IMR-90 (cell line): ENCODE measurements at regions not wholly inside any gene's neighbourhood (a gene's known extent, or its start where the extent isn't known, plus 50 kb on each side); places are given as distances from the start of the nearest gene placed in this dataset.

Source experiments
- ATAC-seq: fragments of 200-7000 bp; cut with Tn5 transposase; 2 replicates; pipeline ENCODE4 v1.9.1; 2020; ENCODE audit warnings: low read depth, mild to moderate bottlenecking, moderate library complexity
- BruUV-seq: library from RNA; stranded (reverse); fragments of 400-500 nt; replicated peaks from 2 replicates; lab custom pipeline; 2021; lab: Mats Ljungman, UMichigan
- CTCF ChIA-PET: fragments of 300-600 bp; formaldehyde crosslinking; extraction: SDS; loops from one replicate; lab custom pipeline; 2021; ENCODE audit warnings: antibody characterized with exemption; lab: Yijun Ruan, JAX
- POLR2A ChIA-PET: fragments of 300-600 bp; sonication (Branson Sonifier 250); formaldehyde crosslinking; loops from one replicate; lab custom pipeline; 2022; ENCODE audit warnings: antibody characterized with exemption; ENCODE audit not compliant: unreplicated experiment; lab: Charles Lee
- DNase-seq: peaks from one replicate; pipeline ENCODE4 v3.0.0; 2013
- H2AFZ ChIP-seq: replicated peaks from 2 replicates; pipeline ENCODE3; 2013; ENCODE audit warnings: low read length, mild to moderate bottlenecking; ENCODE audit not compliant: poor library complexity
- H2AK5ac ChIP-seq: 2 replicates; pipeline ENCODE4 v1.6.1; 2013; ENCODE audit warnings: low read depth, low read length, inconsistent platforms
- H2AK9ac ChIP-seq: replicated peaks from 2 replicates; pipeline ENCODE3; 2013; ENCODE audit warnings: mild to moderate bottlenecking, low read depth, low read length, moderate library complexity; ENCODE audit not compliant: poor library complexity
- H2BK120ac ChIP-seq: 2 replicates; pipeline ENCODE4 v1.6.1; 2013; ENCODE audit warnings: low read depth, low read length, inconsistent platforms
- H2BK15ac ChIP-seq: 3 replicates; pipeline ENCODE4 v1.6.1; 2013; ENCODE audit warnings: low read depth, low read length, inconsistent platforms
- H2BK20ac ChIP-seq: 2 replicates; pipeline ENCODE4 v1.6.1; 2013; ENCODE audit warnings: low read depth, mild to moderate bottlenecking, inconsistent platforms, low read length, moderate library complexity
- H2BK5ac ChIP-seq: 2 replicates; pipeline ENCODE4 v1.6.1; 2013; ENCODE audit warnings: mild to moderate bottlenecking, low read depth, low read length, inconsistent platforms; ENCODE audit not compliant: poor library complexity, severe bottlenecking
- H3K14ac ChIP-seq: replicated peaks from 2 replicates; pipeline ENCODE4 v1.6.1; 2013; ENCODE audit warnings: low read depth, low read length, inconsistent platforms
- H3K18ac ChIP-seq: 2 replicates; pipeline ENCODE4 v1.6.1; 2013; ENCODE audit warnings: low read depth, low read length, control low read depth
- H3K23ac ChIP-seq: 2 replicates; pipeline ENCODE4 v1.6.1; 2013; ENCODE audit warnings: low read depth, low read length, inconsistent platforms
- H3K27ac ChIP-seq: 2 replicates; pipeline ENCODE4 v1.5.1; 2013; ENCODE audit warnings: mild to moderate bottlenecking, control low read depth, low read length; ENCODE audit not compliant: insufficient read depth
- H3K27me3 ChIP-seq: 2 replicates; pipeline ENCODE4 v1.6.1; 2013; ENCODE audit warnings: low read length; ENCODE audit not compliant: control insufficient read depth, insufficient read depth
- H3K36me3 ChIP-seq: 2 replicates; pipeline ENCODE4 v1.6.1; 2013; ENCODE audit warnings: low read length, mixed read lengths; ENCODE audit not compliant: control insufficient read depth, insufficient read depth
- H3K4ac ChIP-seq: 2 replicates; pipeline ENCODE4 v1.6.1; 2013; ENCODE audit warnings: low read depth, low read length, inconsistent platforms
- H3K4me1 ChIP-seq: 2 replicates; pipeline ENCODE4 v1.6.1; 2013; ENCODE audit warnings: low read length, mixed read lengths; ENCODE audit not compliant: control insufficient read depth, insufficient read depth
- H3K4me2 ChIP-seq: 2 replicates; pipeline ENCODE4 v1.6.1; 2013; ENCODE audit warnings: low read depth, mild to moderate bottlenecking, control low read depth, low read length, moderate library complexity
- H3K4me3 ChIP-seq: 2 replicates; pipeline ENCODE4 v1.5.1; 2013; ENCODE audit warnings: low read depth, mild to moderate bottlenecking, control low read depth, low read length, moderate library complexity; ENCODE audit not compliant: insufficient read depth
- H3K56ac ChIP-seq: 2 replicates; pipeline ENCODE4 v1.6.1; 2013; ENCODE audit warnings: low read length, inconsistent platforms; ENCODE audit not compliant: insufficient read depth; ENCODE audit errors: extremely low read depth
- H3K79me1 ChIP-seq, 2 experiments: 2 replicates each; pipeline ENCODE4 v1.6.1; 2013; ENCODE audit warnings: low read length in 2 of 2, inconsistent platforms in 1 of 2, low read depth in 1 of 2
- H3K9ac ChIP-seq: 2 replicates; pipeline ENCODE4 v1.6.1; 2013; ENCODE audit warnings: low read depth, low read length, control low read depth
- H3K9me1 ChIP-seq: 2 replicates; pipeline ENCODE4 v1.6.1; 2013; ENCODE audit warnings: low read length, inconsistent platforms; ENCODE audit not compliant: insufficient read depth
- H3K9me3 ChIP-seq: 2 replicates; pipeline ENCODE4 v1.6.1; 2013; ENCODE audit warnings: low read length; ENCODE audit not compliant: control insufficient read depth, insufficient read depth
- H4K20me1 ChIP-seq: 2 replicates; pipeline ENCODE4 v1.6.1; 2013; ENCODE audit warnings: low read length, inconsistent platforms; ENCODE audit not compliant: insufficient read depth
- H4K5ac ChIP-seq: 2 replicates; pipeline ENCODE4 v1.6.1; 2013; ENCODE audit warnings: mild to moderate bottlenecking, low read depth, low read length, control low read depth
- H4K8ac ChIP-seq, 2 experiments: 2 replicates each; pipeline ENCODE4 v1.6.1; 2013; ENCODE audit warnings: low read depth in 2 of 2, low read length in 2 of 2, control low read depth in 1 of 2, inconsistent platforms in 1 of 2
- H4K91ac ChIP-seq: 2 replicates; pipeline ENCODE4 v1.6.1; 2013; ENCODE audit warnings: low read depth, low read length, inconsistent platforms; ENCODE audit not compliant: insufficient read depth
- BHLHE40 ChIP-seq: fragments of 150-350 bp; IDR thresholded peaks from 2 replicates; pipeline ENCODE4 v1.6.1; 2016; ENCODE audit warnings: mild to moderate bottlenecking, low read depth, low read length
- CHD1 ChIP-seq: IDR thresholded peaks from 2 replicates; pipeline ENCODE4 v1.6.1; 2012; ENCODE audit warnings: low read depth, low read length, improper control_type of control experiment
- FOS ChIP-seq: fragments of 150-350 bp; IDR thresholded peaks from 2 replicates; pipeline ENCODE4 v1.6.1; 2016; ENCODE audit warnings: low read depth, low read length
- MAFK ChIP-seq: IDR thresholded peaks from 2 replicates; pipeline ENCODE4 v1.6.1; 2012; ENCODE audit warnings: low read depth, low read length, improper control_type of control experiment
- MXI1 ChIP-seq: IDR thresholded peaks from 2 replicates; pipeline ENCODE4 v1.6.1; 2012; ENCODE audit warnings: low read depth, mild to moderate bottlenecking, low read length, moderate library complexity, borderline replicate concordance
- NFE2L2 ChIP-seq: fragments of 150-350 bp; IDR thresholded peaks from 2 replicates; pipeline ENCODE4 v1.6.1; 2016; ENCODE audit warnings: low read depth, mild to moderate bottlenecking, low read length
- RAD21 ChIP-seq: IDR thresholded peaks from 2 replicates; pipeline ENCODE4 v1.6.1; 2012; ENCODE audit warnings: low read length, improper control_type of control experiment
- RFX5 ChIP-seq: IDR thresholded peaks from 2 replicates; pipeline ENCODE4 v1.8.0; 2012; ENCODE audit warnings: low read depth, mild to moderate bottlenecking, low read length, moderate library complexity
- SMC3 ChIP-seq: fragments of 150-350 bp; IDR thresholded peaks from 2 replicates; pipeline ENCODE4 v1.6.1; 2016; ENCODE audit warnings: low read depth, mild to moderate bottlenecking, antibody characterized with exemption, low read length, moderate library complexity
- WGBS, 2 experiments: methylation state at CpG; one replicate each; pipeline versions ENCODE4 v1.1.5 to v1.1.7; 2013; ENCODE audit warnings: missing lambda C conversion rate in 2 of 2; ENCODE audit not compliant: insufficient read length in 1 of 2; ENCODE audit errors: extremely low coverage in 2 of 2; 5-methylcytosine and 5-hydroxymethylcytosine counted together
- dilution Hi-C: fragments of 300-500 bp; cut with HindIII; formaldehyde crosslinking; loops from one replicate; pipeline ENCODE4 v1.14.3; 2018; ENCODE audit warnings: low sequenced_read_pairs; ENCODE audit not compliant: unreplicated experiment
- in situ Hi-C: fragments of 300-500 bp; cut with MboI; formaldehyde crosslinking; loops from 3 replicates; pipeline ENCODE4 v1.14.3; 2019; ENCODE audit warnings: low sequenced_read_pairs, inconsistent platforms, mixed read lengths
- intact Hi-C: fragments of 100-400 bp; cut with micrococcal nuclease; formaldehyde crosslinking; loops from 2 replicates; pipeline ENCODE4 v1.10.0; 2022
- TF ChIP-seq, protein P1 (sequence below): conservative IDR thresholded peaks from 2 replicates; pipeline ENCODE4 v1.5.1; 2012; ENCODE audit warnings: mild to moderate bottlenecking, low read depth, low read length, improper control_type of control experiment
- TF ChIP-seq, protein P2 (sequence below): fragments of 150-350 bp; IDR thresholded peaks from 2 replicates; pipeline ENCODE4 v1.6.1; 2017; ENCODE audit warnings: mild to moderate bottlenecking, antibody characterized with exemption, low read length, low read depth

- Histone ChIP-seq H3K9me3 (peaks cover 2% of the 10 kb centered on the region; the same call in 1 of the 2 replicates), H3K4ac (peak overlapping the region; percentile 76), H3K27ac (peak overlapping the region; percentile 65; the same call in 1 of the 2 replicates), H2AK9ac (no peak overlapping the region), H2BK5ac (peak overlapping the region; percentile 87), H2BK15ac (peak overlapping the region; percentile 95), H3K36me3 (no peaks in the 10 kb centered on the region), H4K5ac (peak overlapping the region; percentile 95), H4K20me1 (no peaks in the 10 kb centered on the region), H3K9ac (no peak overlapping the region), H3K4me2 (no peak overlapping the region), H3K79me1 (no peaks in the 10 kb centered on the region), H2AFZ (peak overlapping the region; percentile 68), H2BK120ac (peak overlapping the region; percentile 78), H3K23ac (peak overlapping the region; percentile 40; the same call in 1 of the 2 replicates), H2AK5ac (peak overlapping the region; percentile 80), H3K4me1 (peaks cover 22% of the 10 kb centered on the region), H3K18ac (peak overlapping the region; percentile 98), H4K91ac (peak overlapping the region; percentile 84), H3K4me3 (no peak overlapping the region), H3K9me1 (peaks cover 10% of the 10 kb centered on the region), H3K56ac (peak overlapping the region; percentile 22; the same call in 1 of the 2 replicates), H4K8ac (peak overlapping the region; percentile 31 to 73; a peak in 3 of 4 replicates), H3K14ac (peak overlapping the region; percentile 39), H3K27me3 (no peaks in the 10 kb centered on the region), H2BK20ac (peak overlapping the region; percentile 67)
- ATAC-seq, result no peak
- ChIA-PET POLR2A (no interaction called here), CTCF (no interaction called here)
- BruUV-seq, result no TSS peak
- WGBS, 2 experiments, result no CpG with 5 or more reads among the region's 4 CpGs
- no peak for DNase-seq
- dilution Hi-C loops, result no loop called here
- in situ Hi-C loops, result no loop called here
- intact Hi-C loops, result no loop called here
- TF ChIP-seq FOS (no peak), MAFK (no peak), SMC3 (no peak), RAD21 (no peak), CHD1 (no peak), NFE2L2 (no peak), RFX5 (no peak), BHLHE40 (no peak), MXI1 (no peak)
- TF ChIP-seq, protein P1, sequence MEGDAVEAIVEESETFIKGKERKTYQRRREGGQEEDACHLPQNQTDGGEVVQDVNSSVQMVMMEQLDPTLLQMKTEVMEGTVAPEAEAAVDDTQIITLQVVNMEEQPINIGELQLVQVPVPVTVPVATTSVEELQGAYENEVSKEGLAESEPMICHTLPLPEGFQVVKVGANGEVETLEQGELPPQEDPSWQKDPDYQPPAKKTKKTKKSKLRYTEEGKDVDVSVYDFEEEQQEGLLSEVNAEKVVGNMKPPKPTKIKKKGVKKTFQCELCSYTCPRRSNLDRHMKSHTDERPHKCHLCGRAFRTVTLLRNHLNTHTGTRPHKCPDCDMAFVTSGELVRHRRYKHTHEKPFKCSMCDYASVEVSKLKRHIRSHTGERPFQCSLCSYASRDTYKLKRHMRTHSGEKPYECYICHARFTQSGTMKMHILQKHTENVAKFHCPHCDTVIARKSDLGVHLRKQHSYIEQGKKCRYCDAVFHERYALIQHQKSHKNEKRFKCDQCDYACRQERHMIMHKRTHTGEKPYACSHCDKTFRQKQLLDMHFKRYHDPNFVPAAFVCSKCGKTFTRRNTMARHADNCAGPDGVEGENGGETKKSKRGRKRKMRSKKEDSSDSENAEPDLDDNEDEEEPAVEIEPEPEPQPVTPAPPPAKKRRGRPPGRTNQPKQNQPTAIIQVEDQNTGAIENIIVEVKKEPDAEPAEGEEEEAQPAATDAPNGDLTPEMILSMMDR, result no peak
- TF ChIP-seq, protein P2, sequence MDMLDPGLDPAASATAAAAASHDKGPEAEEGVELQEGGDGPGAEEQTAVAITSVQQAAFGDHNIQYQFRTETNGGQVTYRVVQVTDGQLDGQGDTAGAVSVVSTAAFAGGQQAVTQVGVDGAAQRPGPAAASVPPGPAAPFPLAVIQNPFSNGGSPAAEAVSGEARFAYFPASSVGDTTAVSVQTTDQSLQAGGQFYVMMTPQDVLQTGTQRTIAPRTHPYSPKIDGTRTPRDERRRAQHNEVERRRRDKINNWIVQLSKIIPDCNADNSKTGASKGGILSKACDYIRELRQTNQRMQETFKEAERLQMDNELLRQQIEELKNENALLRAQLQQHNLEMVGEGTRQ, result no peak
These were observed 142.2 kb upstream of the ABCA1 start for GRCh38 chr9:105070176-105070575.
